H1 (cell line): ENCODE measurements at regions not wholly inside any gene's neighbourhood (a gene's known extent, or its start where the extent isn't known, plus 50 kb on each side); places are given as distances from the start of the nearest gene placed in this dataset.

Source experiments
- ATF3 ChIP-seq: IDR thresholded peaks from 2 replicates; pipeline ENCODE4 v1.6.1; 2011; ENCODE audit warnings: low read depth, mild to moderate bottlenecking, low read length; ENCODE audit not compliant: insufficient read depth
- TBP ChIP-seq: IDR thresholded peaks from 2 replicates; pipeline ENCODE4 v1.6.1; 2011; ENCODE audit warnings: low read depth, low read length, improper control_type of control experiment
- TF ChIP-seq, protein P1 (sequence below): IDR thresholded peaks from 2 replicates; pipeline ENCODE4 v1.6.1; 2012; ENCODE audit warnings: inconsistent platforms

GRCh38 chr4:126137782-126138170, 823.0 kb downstream of the FAT4 start (continued):
- TF ChIP-seq, protein P1, sequence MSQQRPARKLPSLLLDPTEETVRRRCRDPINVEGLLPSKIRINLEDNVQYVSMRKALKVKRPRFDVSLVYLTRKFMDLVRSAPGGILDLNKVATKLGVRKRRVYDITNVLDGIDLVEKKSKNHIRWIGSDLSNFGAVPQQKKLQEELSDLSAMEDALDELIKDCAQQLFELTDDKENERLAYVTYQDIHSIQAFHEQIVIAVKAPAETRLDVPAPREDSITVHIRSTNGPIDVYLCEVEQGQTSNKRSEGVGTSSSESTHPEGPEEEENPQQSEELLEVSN = no peak
- TF ChIP-seq ATF3 (no peak), TBP (no peak)
